ENCODE measurements at regions not wholly inside any gene's neighbourhood (a gene's known extent, or its start where the extent isn't known, plus 50 kb on each side); places are given as distances from the start of the nearest gene placed in this dataset.

GRCh38 chr18:24704946-24705630 is 244.7 kb downstream of the HRH4 start:
- Histone ChIP-seq H3K4me1 (no peaks in the 10 kb centered on the region), H3K36me3 (no peaks in the 10 kb centered on the region), H3K27ac (replicated peaks in 1 of 4) (no peak overlapping the region), H3K4me3 (no peak overlapping the region), H3K9me3 (peaks cover 0 to 16% (median 11%) of the 10 kb centered on the region in 4 donors), H3K27me3 (peaks cover 0 to 12% (median 0%) of the 10 kb centered on the region in 4 donors)
- intact Hi-C loops (cut with DNase I), result no loop called here
- no peak for DNase-seq (ENCODE audit: extremely low spot score)
- WGBS, result 61% methylated on average over 7 of the region's 7 CpGs
- TF ChIP-seq EP300 (IDR thresholded peaks at IDR 0.05) (no peak), CTCF (IDR thresholded peaks at IDR 0.05) (no peak), POLR2AphosphoS5 (IDR thresholded peaks at IDR 0.05) (no peak), POLR2A (IDR thresholded peaks at IDR 0.05; ENCODE audit: low read depth) (no peak)

GRCh38 chr18:24710474-24710873 is 250.0 kb downstream of the HRH4 start:
- no peaks in the 10 kb centered on the region for H3K36me3 ChIP-seq
- no peak for TF ChIP-seq EP300 (IDR thresholded peaks at IDR 0.05)
- no peak for TF ChIP-seq POLR2A (IDR thresholded peaks at IDR 0.05; ENCODE audit: low read depth)
- TF ChIP-seq CTCF (IDR thresholded peaks at IDR 0.05), result no peak
- no peak for TF ChIP-seq POLR2AphosphoS5 (IDR thresholded peaks at IDR 0.05)
- H3K4me1 ChIP-seq, result no peaks in the 10 kb centered on the region
- H3K9me3 ChIP-seq, result no peaks in the 10 kb centered on the region
- intact Hi-C loops (cut with DNase I), result no loop called here
- H3K27ac ChIP-seq (replicated peaks in 1 of 4), result no peak overlapping the region
- no peaks in the 10 kb centered on the region for H3K27me3 ChIP-seq
- no peak for DNase-seq (ENCODE audit: extremely low spot score)
- no peak overlapping the region for H3K4me3 ChIP-seq

GRCh38 chr18:24719791-24720190 is 259.4 kb downstream of the HRH4 start:
- no peak for DNase-seq (ENCODE audit: extremely low spot score)
- Histone ChIP-seq H3K27ac (replicated peaks in 1 of 4) (no peak overlapping the region), H3K9me3 (no peaks in the 10 kb centered on the region), H3K27me3 (peaks cover 0 to 14% (median 0%) of the 10 kb centered on the region in 4 donors), H3K4me1 (no peaks in the 10 kb centered on the region), H3K36me3 (no peaks in the 10 kb centered on the region), H3K4me3 (no peak overlapping the region)
- TF ChIP-seq CTCF (IDR thresholded peaks at IDR 0.05), result no peak
- TF ChIP-seq EP300 (IDR thresholded peaks at IDR 0.05), result no peak
- intact Hi-C loops (cut with DNase I), result no loop called here

- Histone ChIP-seq H3K4me3 (no peak overlapping the region), H3K27ac (replicated peaks in 1 of 4) (no peak overlapping the region), H3K9me3 (no peaks in the 10 kb centered on the region), H3K27me3 (peaks cover 0 to 14% (median 0%) of the 10 kb centered on the region in 4 donors), H3K36me3 (no peaks in the 10 kb centered on the region), H3K4me1 (peaks cover 0 to 1% (median 0%) of the 10 kb centered on the region in 4 donors)
- 70% methylated on average over 2 of the region's 2 CpGs for WGBS
- DNase-seq (ENCODE audit: extremely low spot score), result no peak
- intact Hi-C loops (cut with DNase I), result no loop called here
- TF ChIP-seq CTCF (IDR thresholded peaks at IDR 0.05), result no peak
- no peak for TF ChIP-seq EP300 (IDR thresholded peaks at IDR 0.05)
- no peak for TF ChIP-seq POLR2A (IDR thresholded peaks at IDR 0.05; ENCODE audit: low read depth)
Observed at GRCh38 chr18:24721388-24721787, 261.0 kb downstream of the HRH4 start.
